ENCODE measurements at regions not wholly inside any gene's neighbourhood (a gene's known extent, or its start where the extent isn't known, plus 50 kb on each side); places are given as distances from the start of the nearest gene placed in this dataset.

DNA sequence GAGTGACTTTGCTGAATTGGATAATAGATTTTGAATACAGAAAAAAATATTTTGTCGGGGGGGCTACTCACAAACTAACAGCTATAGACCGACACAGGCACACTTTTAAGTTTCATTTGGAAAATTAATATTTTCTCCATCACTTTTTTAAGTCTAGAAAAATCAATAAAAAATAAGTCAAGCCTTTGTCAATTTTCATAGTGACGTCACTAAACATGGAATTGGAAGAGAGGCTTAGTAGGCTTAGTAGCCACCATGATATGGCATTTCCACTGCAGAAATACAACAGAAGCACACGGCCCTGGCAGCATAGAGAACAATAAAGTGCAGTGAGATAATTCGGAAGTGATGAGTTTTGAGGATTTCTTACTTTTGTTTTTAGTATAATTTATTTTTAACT, 357.2 kb downstream of the RPS24 start:
- no peak for DNase-seq (ENCODE audit: low read depth in 2 of 2)
- no peak overlapping the region for H3K4me3 ChIP-seq (replicated peaks in 1 of 4; ENCODE audit: control extremely low read depth in 1 of 4, insufficient read depth in 1 of 4, low read depth in 3 of 4, low read length in 4 of 4)
- no peaks in the 10 kb centered on the region for H3K4me1 ChIP-seq (ENCODE audit: control insufficient read depth, extremely low read depth, insufficient read depth, low read length)
- no peak overlapping the region for H3K9ac ChIP-seq (ENCODE audit: insufficient read depth, low read length)
- no peak for TF ChIP-seq EZH2 (IDR thresholded peaks at IDR 0.05; ENCODE audit: low read length, missing control alignments)
- TF ChIP-seq, protein P1, sequence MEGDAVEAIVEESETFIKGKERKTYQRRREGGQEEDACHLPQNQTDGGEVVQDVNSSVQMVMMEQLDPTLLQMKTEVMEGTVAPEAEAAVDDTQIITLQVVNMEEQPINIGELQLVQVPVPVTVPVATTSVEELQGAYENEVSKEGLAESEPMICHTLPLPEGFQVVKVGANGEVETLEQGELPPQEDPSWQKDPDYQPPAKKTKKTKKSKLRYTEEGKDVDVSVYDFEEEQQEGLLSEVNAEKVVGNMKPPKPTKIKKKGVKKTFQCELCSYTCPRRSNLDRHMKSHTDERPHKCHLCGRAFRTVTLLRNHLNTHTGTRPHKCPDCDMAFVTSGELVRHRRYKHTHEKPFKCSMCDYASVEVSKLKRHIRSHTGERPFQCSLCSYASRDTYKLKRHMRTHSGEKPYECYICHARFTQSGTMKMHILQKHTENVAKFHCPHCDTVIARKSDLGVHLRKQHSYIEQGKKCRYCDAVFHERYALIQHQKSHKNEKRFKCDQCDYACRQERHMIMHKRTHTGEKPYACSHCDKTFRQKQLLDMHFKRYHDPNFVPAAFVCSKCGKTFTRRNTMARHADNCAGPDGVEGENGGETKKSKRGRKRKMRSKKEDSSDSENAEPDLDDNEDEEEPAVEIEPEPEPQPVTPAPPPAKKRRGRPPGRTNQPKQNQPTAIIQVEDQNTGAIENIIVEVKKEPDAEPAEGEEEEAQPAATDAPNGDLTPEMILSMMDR (conservative IDR thresholded peaks at IDR 0.05 in 1 of 2, IDR thresholded peaks at IDR 0.05 in 1 of 2; ENCODE audit: low read depth in 1 of 2, low read length in 2 of 2): no peak
- H3K79me2 ChIP-seq (ENCODE audit: control insufficient read depth, insufficient read depth, low read length): no peaks in the 10 kb centered on the region
- no peaks in the 10 kb centered on the region for H4K20me1 ChIP-seq (ENCODE audit: control insufficient read depth, extremely low read depth, insufficient read depth, low read length)
- no peak overlapping the region for H3K4me2 ChIP-seq (ENCODE audit: extremely low read depth, insufficient read depth, low read length)
- H2AFZ ChIP-seq (ENCODE audit: low read length): no peak overlapping the region
- no peaks in the 10 kb centered on the region for H3K9me3 ChIP-seq (ENCODE audit: control insufficient read depth, insufficient read depth, low read depth, low read length)
- no peak overlapping the region for H3K27ac ChIP-seq (ENCODE audit: insufficient read depth, low read length)
- H3K36me3 ChIP-seq (ENCODE audit: control insufficient read depth, insufficient read depth, low read length): no peaks in the 10 kb centered on the region
- H3K27me3 ChIP-seq (ENCODE audit: control insufficient read depth, insufficient read depth, low read length): peaks cover 2% of the 10 kb centered on the region

- no peaks in the 10 kb centered on the region for H3K79me2 ChIP-seq (ENCODE audit: control insufficient read depth, insufficient read depth, low read length)
- no peaks in the 10 kb centered on the region for H3K4me1 ChIP-seq (ENCODE audit: control insufficient read depth, extremely low read depth, insufficient read depth, low read length)
- no peak overlapping the region for H3K4me3 ChIP-seq (replicated peaks in 1 of 4; ENCODE audit: control extremely low read depth in 1 of 4, insufficient read depth in 1 of 4, low read depth in 3 of 4, low read length in 4 of 4)
- no peak overlapping the region for H3K27ac ChIP-seq (ENCODE audit: insufficient read depth, low read length)
- no peaks in the 10 kb centered on the region for H3K9me3 ChIP-seq (ENCODE audit: control insufficient read depth, insufficient read depth, low read depth, low read length)
- no peak overlapping the region for H3K9ac ChIP-seq (ENCODE audit: insufficient read depth, low read length)
- no peaks in the 10 kb centered on the region for H3K36me3 ChIP-seq (ENCODE audit: control insufficient read depth, insufficient read depth, low read length)
- DNase-seq (ENCODE audit: low read depth in 2 of 2): no peak
- H3K4me2 ChIP-seq (ENCODE audit: extremely low read depth, insufficient read depth, low read length): no peak overlapping the region
- peaks cover 2% of the 10 kb centered on the region for H3K27me3 ChIP-seq (ENCODE audit: control insufficient read depth, insufficient read depth, low read length)
- no peaks in the 10 kb centered on the region for H4K20me1 ChIP-seq (ENCODE audit: control insufficient read depth, extremely low read depth, insufficient read depth, low read length)
- TF ChIP-seq, protein P1 (conservative IDR thresholded peaks at IDR 0.05 in 1 of 2, IDR thresholded peaks at IDR 0.05 in 1 of 2; ENCODE audit: low read depth in 1 of 2, low read length in 2 of 2): no peak
- no peak for TF ChIP-seq EZH2 (IDR thresholded peaks at IDR 0.05; ENCODE audit: low read length, missing control alignments)
- H2AFZ ChIP-seq (ENCODE audit: low read length): no peak overlapping the region
Observed at GRCh38 chr10:78391585-78391984, 357.9 kb downstream of the RPS24 start.

GRCh38 chr10:78392197-78392596, 358.5 kb downstream of the RPS24 start:
- no peak overlapping the region for H3K4me2 ChIP-seq (ENCODE audit: extremely low read depth, insufficient read depth, low read length)
- no peaks in the 10 kb centered on the region for H3K4me1 ChIP-seq (ENCODE audit: control insufficient read depth, extremely low read depth, insufficient read depth, low read length)
- H3K36me3 ChIP-seq (ENCODE audit: control insufficient read depth, insufficient read depth, low read length): no peaks in the 10 kb centered on the region
- H3K27ac ChIP-seq (ENCODE audit: insufficient read depth, low read length): no peak overlapping the region
- TF ChIP-seq, protein P1 (conservative IDR thresholded peaks at IDR 0.05 in 1 of 2, IDR thresholded peaks at IDR 0.05 in 1 of 2; ENCODE audit: low read depth in 1 of 2, low read length in 2 of 2): no peak
- TF ChIP-seq EZH2 (IDR thresholded peaks at IDR 0.05; ENCODE audit: low read length, missing control alignments): no peak
- no peak for DNase-seq (ENCODE audit: low read depth in 2 of 2)
- no peak overlapping the region for H2AFZ ChIP-seq (ENCODE audit: low read length)
- no peak overlapping the region for H3K4me3 ChIP-seq (replicated peaks in 1 of 4; ENCODE audit: control extremely low read depth in 1 of 4, insufficient read depth in 1 of 4, low read depth in 3 of 4, low read length in 4 of 4)
- no peaks in the 10 kb centered on the region for H3K79me2 ChIP-seq (ENCODE audit: control insufficient read depth, insufficient read depth, low read length)
- peaks cover 2% of the 10 kb centered on the region for H3K27me3 ChIP-seq (ENCODE audit: control insufficient read depth, insufficient read depth, low read length)
- H3K9me3 ChIP-seq (ENCODE audit: control insufficient read depth, insufficient read depth, low read depth, low read length): no peaks in the 10 kb centered on the region
- no peak overlapping the region for H3K9ac ChIP-seq (ENCODE audit: insufficient read depth, low read length)
- no peaks in the 10 kb centered on the region for H4K20me1 ChIP-seq (ENCODE audit: control insufficient read depth, extremely low read depth, insufficient read depth, low read length)
